ENCODE measurements at regions not wholly inside any gene's neighbourhood (a gene's known extent, or its start where the extent isn't known, plus 50 kb on each side); places are given as distances from the start of the nearest gene placed in this dataset.
"Not testable (repeated sequence)": the region's sequence is repeated elsewhere in the genome, so short reads cannot be mapped to it uniquely, and the experiment has no call there.

GRCh38 chr12:46487567-46488131 is 115.1 kb upstream of the SLC38A2 start:
- no peak for DNase-seq

GRCh38 chr12:46486588-46486987 is 114.0 kb upstream of the SLC38A2 start:
- no peak for DNase-seq

GRCh38 chr12:46485853-46486252 is 113.3 kb upstream of the SLC38A2 start:
- no peak for DNase-seq

DNA sequence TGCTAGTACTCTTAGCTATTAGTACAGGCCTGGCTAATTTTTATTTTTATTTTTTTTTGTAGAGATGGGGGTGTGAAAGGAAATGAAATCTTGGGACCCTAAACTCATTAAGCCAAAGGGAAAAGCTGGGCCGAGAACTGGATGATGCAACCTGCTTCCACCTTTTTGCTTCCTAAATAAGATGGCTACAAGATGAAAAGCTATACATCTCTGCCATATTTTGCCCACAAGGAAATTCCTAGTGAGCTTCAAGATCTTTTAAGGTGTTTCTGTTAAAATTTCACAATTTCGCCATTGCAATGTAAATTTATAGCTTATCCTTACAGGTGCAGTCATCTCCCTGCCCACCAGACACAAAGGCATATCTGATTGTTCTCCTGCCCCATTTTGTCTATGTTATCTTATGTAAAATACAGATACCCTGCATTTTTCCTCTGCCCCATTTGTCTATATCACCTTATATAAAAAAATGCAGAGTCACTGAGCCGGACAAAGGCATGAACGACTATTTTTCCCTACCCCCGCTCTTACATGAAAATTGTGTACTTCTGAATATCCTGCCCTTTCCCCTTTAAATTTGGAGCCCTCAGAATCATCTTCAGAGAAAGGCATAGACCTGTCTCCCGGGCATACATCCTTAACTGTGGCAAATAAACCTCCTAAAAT is 112.0 kb upstream of the SLC38A2 start:
- no peak for DNase-seq

DNA sequence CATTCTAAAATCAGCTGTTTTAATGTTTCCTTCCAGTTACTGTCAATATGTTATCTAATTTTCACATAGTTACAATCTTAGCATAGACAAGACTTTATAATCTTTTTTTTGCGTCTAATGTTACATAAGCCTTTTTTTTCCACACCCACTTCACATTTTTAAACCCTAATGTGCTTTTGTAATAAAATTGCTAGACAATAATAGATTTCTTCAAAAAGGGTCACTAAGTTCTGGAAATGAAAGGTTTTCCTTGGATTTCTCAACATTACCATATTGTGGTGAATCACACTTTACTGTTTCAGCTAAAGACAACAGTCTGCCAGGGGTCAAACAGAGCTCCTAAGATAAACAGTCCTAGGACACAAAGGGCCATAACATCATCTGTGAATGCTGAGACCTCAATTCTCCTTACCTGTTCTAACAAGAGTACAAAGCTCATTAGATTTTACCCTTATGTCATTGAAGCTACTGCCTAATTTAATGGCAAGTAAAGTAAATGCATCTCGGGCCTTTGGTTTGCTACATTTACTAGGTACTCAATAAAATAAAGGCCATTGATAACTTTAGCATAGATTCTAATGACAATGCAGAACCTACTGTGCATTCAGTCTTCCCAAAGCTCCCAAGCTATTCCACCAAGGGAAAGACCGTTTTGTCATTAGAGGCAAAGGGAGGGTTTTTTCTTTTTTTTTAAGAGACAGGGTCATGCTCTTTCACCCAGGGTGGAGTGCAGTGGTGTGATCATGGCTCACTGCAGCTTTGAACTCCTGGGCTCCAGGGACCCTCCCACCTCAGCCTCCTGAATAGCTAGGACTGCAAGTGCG is 111.2 kb upstream of the SLC38A2 start:
- no peak for DNase-seq

DNA sequence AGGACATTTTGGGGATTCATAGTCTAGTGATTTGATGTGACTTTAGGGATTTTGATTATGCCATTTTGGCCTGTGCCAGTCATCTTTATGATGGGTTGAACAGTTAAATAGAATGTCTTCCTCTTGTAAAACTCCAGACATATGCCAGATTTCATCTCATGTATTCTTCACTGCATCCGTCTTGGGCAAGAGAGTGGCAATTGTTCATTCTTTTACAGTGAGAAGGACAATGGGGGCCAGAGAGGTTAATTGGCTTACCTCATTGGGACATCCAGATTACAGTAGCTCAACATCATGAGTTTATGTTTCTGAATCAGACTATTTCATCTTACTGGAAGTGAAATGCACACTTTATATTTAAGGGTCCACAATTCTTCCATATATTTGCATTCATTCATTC is 108.2 kb upstream of the SLC38A2 start:
- no peak for DNase-seq

DNA sequence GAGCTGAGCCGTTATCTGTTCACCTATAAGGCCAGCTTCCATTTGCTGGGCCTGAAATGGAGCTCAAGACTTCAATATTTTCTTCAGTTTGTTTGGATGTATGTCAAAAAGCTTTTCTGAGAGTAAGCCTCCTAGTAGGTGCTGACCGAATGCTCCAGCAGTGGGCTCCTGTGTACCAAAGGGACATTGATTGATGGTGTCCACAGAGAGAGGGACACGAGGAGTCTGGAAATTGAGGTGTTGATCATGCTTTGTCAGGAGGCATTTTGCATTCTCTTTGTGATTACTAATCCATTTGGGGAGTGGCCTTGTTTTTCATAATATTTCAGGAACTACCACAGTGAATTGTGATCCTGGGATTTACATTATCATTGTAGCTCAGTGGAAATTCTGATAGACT is 107.7 kb upstream of the SLC38A2 start:
- DNase-seq: no peak

DNA sequence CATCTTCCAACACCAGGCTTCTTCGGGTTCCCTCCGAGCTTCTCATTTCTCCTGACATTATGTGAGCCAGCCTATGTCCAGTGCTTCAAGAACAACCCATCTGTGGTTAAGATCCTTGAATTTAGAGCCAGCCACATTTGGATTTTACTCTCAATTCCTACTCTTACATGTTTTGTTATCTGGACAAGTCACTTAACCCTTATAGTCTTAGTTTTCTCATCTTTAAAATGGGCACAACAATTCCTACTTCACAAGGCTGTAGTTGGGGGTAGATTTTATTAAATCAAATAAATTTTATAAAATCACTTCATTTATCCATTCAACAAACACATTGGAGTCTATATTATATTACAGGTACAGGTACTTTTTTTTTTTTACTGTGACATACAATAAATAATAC is 105.5 kb upstream of the SLC38A2 start:
- DNase-seq: no peak

GRCh38 chr12:46477541-46477940 is 105.0 kb upstream of the SLC38A2 start:
- no peak for DNase-seq

DNA sequence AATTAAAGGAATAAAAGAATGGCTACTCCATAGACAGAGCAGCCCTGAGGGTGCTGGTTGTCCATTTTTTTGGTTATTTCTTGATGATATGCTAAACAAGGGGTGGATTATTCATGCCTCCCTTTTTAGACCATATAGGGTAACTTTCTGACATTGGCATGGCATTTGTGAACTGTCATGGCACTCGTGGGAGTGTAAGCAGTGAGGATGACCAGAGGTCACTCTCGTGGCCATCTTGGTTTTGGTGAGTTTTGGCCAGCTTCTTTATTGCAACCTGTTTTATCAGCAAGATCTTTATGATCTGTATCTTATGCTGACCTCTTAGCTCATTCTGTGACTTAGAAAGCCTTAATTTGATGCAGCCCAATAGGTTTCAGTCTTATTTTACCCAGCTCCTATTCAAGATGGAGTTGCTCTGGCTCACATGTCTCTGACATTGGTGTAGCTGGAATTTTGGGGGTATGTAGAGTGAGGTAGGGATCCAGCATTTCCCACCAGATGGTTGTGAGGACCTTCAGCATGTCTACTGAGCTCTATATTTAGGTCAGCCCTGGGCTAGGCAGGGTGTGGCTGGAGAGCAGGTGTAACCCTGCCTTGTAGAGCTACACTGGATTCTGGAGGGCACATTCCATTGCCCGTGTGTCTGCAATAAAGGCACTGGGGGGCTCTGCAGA is 103.5 kb upstream of the SLC38A2 start:
- no peak for DNase-seq

DNA sequence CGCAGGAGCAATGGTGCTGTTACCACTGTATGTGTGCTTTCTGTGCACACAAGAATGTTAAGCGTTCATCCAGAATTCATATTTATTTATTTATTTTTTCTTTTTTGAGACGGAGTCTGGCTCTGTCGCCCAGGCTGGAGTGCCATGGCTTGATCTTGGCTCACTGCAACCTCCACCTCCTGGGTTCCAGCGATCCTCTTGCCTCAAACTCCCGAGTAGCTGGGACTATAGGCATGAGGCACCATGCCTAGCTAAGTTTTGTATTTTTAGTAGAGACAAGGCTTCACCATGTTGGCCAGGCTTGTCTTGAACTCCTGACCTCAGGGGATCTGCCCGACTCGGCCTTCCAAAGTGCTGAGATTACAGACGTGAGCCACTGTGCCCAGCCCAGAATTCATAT is 101.8 kb upstream of the SLC38A2 start:
- not testable (repeated sequence) for DNase-seq

GRCh38 chr12:46473634-46474329 is 101.2 kb upstream of the SLC38A2 start:
- peak; percentile 92 for DNase-seq

DNA sequence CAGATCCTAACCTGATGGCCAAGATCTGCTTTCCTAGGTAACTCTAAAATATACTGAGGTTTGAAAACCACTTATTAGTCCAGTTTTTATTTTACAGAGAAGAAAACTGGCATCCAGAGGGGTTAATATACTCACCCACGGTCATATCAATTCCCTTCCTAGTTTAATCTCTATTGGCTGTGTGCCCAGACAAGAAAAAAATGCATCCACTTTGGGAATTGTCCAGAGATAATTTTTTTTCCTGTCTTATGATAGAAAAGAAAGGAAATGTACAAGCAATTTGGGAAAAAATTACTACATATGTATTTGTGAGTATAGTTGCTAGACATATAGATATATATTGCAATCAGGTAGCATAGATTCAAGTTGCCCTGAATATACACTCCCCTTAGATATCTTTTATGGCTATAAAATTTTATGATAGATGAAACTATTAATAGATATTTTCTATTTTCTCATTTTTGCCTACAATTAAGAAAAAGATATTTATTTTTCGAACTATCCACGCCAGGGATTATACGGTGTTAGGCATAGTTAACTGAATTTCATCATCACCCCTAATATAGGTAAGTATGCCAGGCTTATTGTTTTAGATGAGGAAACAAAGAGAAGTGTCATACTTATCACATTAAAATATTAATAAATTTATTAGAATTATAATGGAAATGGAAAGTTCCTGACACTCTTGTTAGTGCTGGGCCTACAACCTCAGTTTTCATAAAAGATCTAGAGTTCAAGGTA is 100.5 kb upstream of the SLC38A2 start:
- peak; percentile 72 for DNase-seq

DNA sequence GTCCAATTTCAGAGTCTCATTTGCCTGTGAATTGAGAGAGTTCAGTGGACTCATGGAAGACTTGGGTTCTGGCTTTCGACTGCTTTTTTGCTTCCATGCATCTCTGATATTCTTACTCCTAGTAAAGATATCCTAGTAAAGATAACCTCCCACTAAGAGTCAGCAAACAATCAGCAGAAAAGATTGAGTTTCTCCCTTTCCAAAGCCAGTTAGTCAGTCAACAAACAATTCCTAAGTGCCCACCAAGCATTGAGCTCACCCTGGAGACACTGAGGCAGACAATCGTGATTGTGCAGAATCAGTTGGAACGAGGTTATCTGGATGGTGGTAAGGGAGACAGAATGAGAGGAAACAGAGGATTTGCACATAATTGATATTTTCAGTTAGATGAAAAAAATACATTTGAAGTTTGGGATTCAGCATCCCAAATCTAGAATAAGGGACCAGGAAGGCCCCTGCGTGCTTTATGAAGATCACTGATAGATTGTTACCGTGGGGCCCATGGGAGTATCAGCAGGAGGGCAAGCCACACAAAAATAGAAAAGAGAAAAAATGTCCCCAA is 99.7 kb upstream of the SLC38A2 start:
- no peak for DNase-seq

- no peak for DNase-seq
These were observed 98.8 kb upstream of the SLC38A2 start for GRCh38 chr12:46471404-46471803.

DNA sequence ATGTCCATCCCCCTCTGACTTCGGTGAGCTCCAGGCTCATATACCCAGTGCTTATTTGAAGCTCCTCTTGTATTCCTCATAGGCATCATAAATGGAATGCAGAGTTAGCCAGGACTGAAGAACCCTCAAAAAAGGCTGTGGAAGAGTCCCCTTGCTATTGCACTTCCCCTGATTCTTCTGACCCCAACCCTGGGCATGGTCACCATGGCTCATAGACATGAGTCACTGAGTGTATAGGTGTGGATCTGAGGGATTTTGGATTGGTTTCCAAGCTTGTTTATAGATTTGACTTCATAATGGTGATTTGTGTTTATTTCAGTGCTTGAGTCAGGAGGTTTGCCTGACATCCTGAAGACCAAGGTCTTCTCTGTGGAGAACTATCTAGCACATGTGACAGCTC is 98.4 kb upstream of the SLC38A2 start:
- DNase-seq: no peak

GRCh38 chr12:46470036-46470627 is 97.6 kb upstream of the SLC38A2 start:
- DNase-seq: no peak

DNA sequence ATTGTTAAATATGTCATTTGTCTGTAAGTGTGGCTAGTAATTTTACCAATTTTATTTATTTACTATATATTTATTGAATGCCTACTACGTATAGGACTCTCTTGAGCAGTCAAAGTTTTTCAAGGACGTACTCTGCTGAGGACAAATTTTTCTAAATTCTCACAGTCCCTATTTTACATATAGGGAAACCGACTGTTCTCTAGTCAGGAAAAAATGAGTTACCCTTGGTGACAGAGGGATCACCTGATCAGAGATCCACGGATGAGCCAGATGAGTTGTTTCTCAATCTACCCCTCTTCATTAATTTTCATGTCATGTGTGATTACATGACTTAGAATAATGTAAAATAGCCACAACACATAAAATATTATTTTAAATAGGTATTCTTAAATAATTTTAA is 96.2 kb upstream of the SLC38A2 start:
- no peak for DNase-seq

GRCh38 chr12:46468160-46468559 is 95.6 kb upstream of the SLC38A2 start:
- DNase-seq: no peak

DNA sequence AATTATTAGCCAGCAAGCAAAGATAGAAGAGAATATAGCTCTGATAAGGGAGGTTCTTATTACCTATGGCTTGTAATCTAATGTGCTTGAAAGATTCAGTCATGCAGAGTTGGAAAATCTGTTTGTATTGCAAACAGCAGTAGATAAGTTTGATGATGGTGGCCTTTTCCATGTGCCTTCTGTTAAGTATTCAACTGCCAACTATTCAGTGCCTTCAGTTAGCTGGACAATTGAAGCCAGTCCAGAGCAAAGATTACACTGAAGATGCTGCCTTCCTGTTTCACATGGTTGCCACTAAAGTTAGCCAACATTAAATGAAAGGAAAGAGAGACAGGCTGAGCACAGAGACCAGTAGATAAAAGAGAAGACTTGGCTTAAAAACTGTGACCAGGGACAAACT is 92.7 kb upstream of the SLC38A2 start:
- DNase-seq: no peak

- DNase-seq: no peak
These were observed 92.3 kb upstream of the SLC38A2 start for GRCh38 chr12:46464863-46465262.
